H9 (cell line): ENCODE measurements at regions not wholly inside any gene's neighbourhood (a gene's known extent, or its start where the extent isn't known, plus 50 kb on each side); places are given as distances from the start of the nearest gene placed in this dataset.

Source experiments
- DNase-seq: peaks from one replicate; pipeline ENCODE4 v3.0.0-alpha.2; 2017
- H2AFZ ChIP-seq: one replicate; pipeline ENCODE4 v1.6.1; 2013; ENCODE audit warnings: mild to moderate bottlenecking, low read length, control low read depth, moderate library complexity
- H2AK5ac ChIP-seq: 2 replicates; pipeline ENCODE4 v1.6.1; 2013; ENCODE audit warnings: low read length, control low read depth, mixed read lengths; ENCODE audit not compliant: insufficient read length
- H2BK120ac ChIP-seq: one replicate; pipeline ENCODE4 v1.6.1; 2013; ENCODE audit warnings: low read depth, mild to moderate bottlenecking, low read length, control low read depth, inconsistent platforms; ENCODE audit not compliant: poor library complexity, severe bottlenecking
- H2BK12ac ChIP-seq: 2 replicates; pipeline ENCODE4 v1.6.1; 2013; ENCODE audit warnings: low read length, control low read depth, mixed read lengths, low read depth; ENCODE audit not compliant: insufficient read length
- H2BK15ac ChIP-seq: 2 replicates; pipeline ENCODE4 v1.6.1; 2013; ENCODE audit warnings: low read depth, low read length, control low read depth
- H2BK20ac ChIP-seq: one replicate; pipeline ENCODE4 v1.6.1; 2013; ENCODE audit warnings: low read depth, mild to moderate bottlenecking, low read length, control low read depth, inconsistent platforms; ENCODE audit not compliant: poor library complexity, severe bottlenecking
- H2BK5ac ChIP-seq: 2 replicates; pipeline ENCODE4 v1.6.1; 2013; ENCODE audit warnings: low read length, control low read depth, mixed read lengths; ENCODE audit not compliant: insufficient read length
- H3K14ac ChIP-seq: 2 replicates; pipeline ENCODE4 v1.6.1; 2013; ENCODE audit warnings: low read length, control low read depth; ENCODE audit not compliant: insufficient read depth
- H3K18ac ChIP-seq: 2 replicates; pipeline ENCODE4 v1.6.1; 2013; ENCODE audit warnings: low read depth, mild to moderate bottlenecking, mixed read lengths, low read length, control low read depth; ENCODE audit not compliant: insufficient read length
- H3K23ac ChIP-seq: 2 replicates; pipeline ENCODE4 v1.6.1; 2013; ENCODE audit warnings: low read length, control low read depth, mixed read lengths, low read depth; ENCODE audit not compliant: insufficient read length
- H3K23me2 ChIP-seq: 2 replicates; pipeline ENCODE4 v1.6.1; 2013; ENCODE audit warnings: low read depth, mild to moderate bottlenecking, mixed read lengths, low read length, control low read depth; ENCODE audit not compliant: insufficient read length, poor library complexity, severe bottlenecking
- H3K27ac ChIP-seq: 2 replicates; pipeline ENCODE4 v1.5.1; 2013; ENCODE audit warnings: low read length, control low read depth, mixed read lengths, low read depth; ENCODE audit not compliant: insufficient read length
- H3K27me3 ChIP-seq: 2 replicates; pipeline ENCODE4 v1.6.1; 2013; ENCODE audit warnings: low read length, control low read depth, inconsistent platforms; ENCODE audit not compliant: insufficient read depth
- H3K4ac ChIP-seq: 2 replicates; pipeline ENCODE4 v1.6.1; 2013; ENCODE audit warnings: low read depth, mild to moderate bottlenecking, control low read depth, inconsistent platforms, low read length, moderate library complexity
- H3K4me1 ChIP-seq: 2 replicates; pipeline ENCODE4 v1.6.1; 2013; ENCODE audit warnings: low read length, control low read depth, inconsistent platforms; ENCODE audit not compliant: insufficient read depth
- H3K4me2 ChIP-seq: 2 replicates; pipeline ENCODE4 v1.6.1; 2013; ENCODE audit warnings: low read length, control low read depth, mixed read lengths; ENCODE audit not compliant: insufficient read length, insufficient read depth
- H3K56ac ChIP-seq: 2 replicates; pipeline ENCODE4 v1.6.1; 2013; ENCODE audit warnings: low read depth, mild to moderate bottlenecking, mixed read lengths, low read length, control low read depth; ENCODE audit not compliant: insufficient read length
- H3K79me1 ChIP-seq: 2 replicates; pipeline ENCODE4 v1.6.1; 2013; ENCODE audit warnings: low read depth, mild to moderate bottlenecking, moderate library complexity, low read length, control low read depth, inconsistent platforms; ENCODE audit not compliant: insufficient read depth, poor library complexity, severe bottlenecking
- H3K79me2 ChIP-seq: 2 replicates; pipeline ENCODE4 v1.6.1; 2013; ENCODE audit warnings: low read length, control low read depth, inconsistent platforms; ENCODE audit not compliant: insufficient read depth
- H3K9ac ChIP-seq: 2 replicates; pipeline ENCODE4 v1.6.1; 2013; ENCODE audit warnings: low read length, control low read depth, mixed read lengths; ENCODE audit not compliant: insufficient read length; ENCODE audit errors: extremely low read depth
- H3K9me3 ChIP-seq: one replicate; pipeline ENCODE4 v1.6.1; 2013; ENCODE audit warnings: low read depth, low read length, inconsistent platforms; ENCODE audit not compliant: control insufficient read depth
- H3T11ph ChIP-seq: one replicate; pipeline ENCODE4 v1.6.1; 2013; ENCODE audit warnings: mild to moderate bottlenecking, low read length, control low read depth, inconsistent platforms
- H4K20me1 ChIP-seq: one replicate; pipeline ENCODE4 v1.6.1; 2013; ENCODE audit not compliant: control insufficient read depth, insufficient read length, insufficient read depth
- H4K5ac ChIP-seq: 2 replicates; pipeline ENCODE4 v1.6.1; 2013; ENCODE audit warnings: low read depth, mild to moderate bottlenecking, mixed read lengths, low read length, control low read depth; ENCODE audit not compliant: insufficient read length
- H4K8ac ChIP-seq: replicated peaks from 2 replicates; pipeline ENCODE4 v1.6.1; 2013; ENCODE audit warnings: low read length, control low read depth, mixed read lengths, low read depth; ENCODE audit not compliant: insufficient read length
- H4K91ac ChIP-seq: 2 replicates; pipeline ENCODE4 v1.6.1; 2013; ENCODE audit warnings: low read depth, mild to moderate bottlenecking, moderate library complexity, mixed read lengths, low read length, control low read depth; ENCODE audit not compliant: insufficient read length
- H3K27ac Mint-ChIP-seq, 3 experiments: 2 replicates in 2 of 3; 3 replicates in 1 of 3; pipeline ENCODE4 v1.8.0; 2020 to 2021; ENCODE audit warnings: mixed read lengths in 3 of 3, mild to moderate bottlenecking in 1 of 3, moderate library complexity in 1 of 3
- H3K27me3 Mint-ChIP-seq: 2 replicates; pipeline ENCODE4 v1.8.0; 2021; ENCODE audit warnings: low read depth, mild to moderate bottlenecking, moderate library complexity, mixed read lengths
- H3K36me3 Mint-ChIP-seq, 3 experiments: 2 replicates in 2 of 3; 3 replicates in 1 of 3; pipeline ENCODE4 v1.8.0; 2020 to 2021; ENCODE audit warnings: low read depth in 3 of 3, mixed read lengths in 3 of 3; ENCODE audit not compliant: insufficient read depth in 1 of 3
- H3K4me1 Mint-ChIP-seq, 2 experiments: 2 replicates each; pipeline ENCODE4 v1.8.0; 2020; ENCODE audit warnings: mixed read lengths in 2 of 2
- H3K4me3 Mint-ChIP-seq, 2 experiments: 2 replicates in 1 of 2; 3 replicates in 1 of 2; pipeline ENCODE4 v1.8.0; 2020 to 2021; ENCODE audit warnings: mild to moderate bottlenecking in 2 of 2, mixed read lengths in 2 of 2, moderate library complexity in 1 of 2
- H3K9me3 Mint-ChIP-seq, 2 experiments: 2 replicates in 1 of 2; 3 replicates in 1 of 2; pipeline ENCODE4 v1.8.0; 2020; ENCODE audit warnings: mild to moderate bottlenecking in 2 of 2, mixed read lengths in 2 of 2, moderate library complexity in 1 of 2
- WGBS: extraction: QIAGEN DNeasy Blood & Tissue Kit; methylation state at CpG from one replicate; pipeline ENCODE4 v1.1.7; 2013; ENCODE audit warnings: missing lambda C conversion rate, low lambda C conversion rate, mixed read lengths; ENCODE audit not compliant: insufficient read length; ENCODE audit errors: extremely low coverage; 5-methylcytosine and 5-hydroxymethylcytosine counted together
- TF ChIP-seq, protein P1 (sequence below): fragments of 200-600 bp; sonication (generic); conservative IDR thresholded peaks from 3 replicates; pipeline ENCODE4 v1.8.0; 2021; ENCODE audit warnings: antibody characterized with exemption, mild to moderate bottlenecking

DNA sequence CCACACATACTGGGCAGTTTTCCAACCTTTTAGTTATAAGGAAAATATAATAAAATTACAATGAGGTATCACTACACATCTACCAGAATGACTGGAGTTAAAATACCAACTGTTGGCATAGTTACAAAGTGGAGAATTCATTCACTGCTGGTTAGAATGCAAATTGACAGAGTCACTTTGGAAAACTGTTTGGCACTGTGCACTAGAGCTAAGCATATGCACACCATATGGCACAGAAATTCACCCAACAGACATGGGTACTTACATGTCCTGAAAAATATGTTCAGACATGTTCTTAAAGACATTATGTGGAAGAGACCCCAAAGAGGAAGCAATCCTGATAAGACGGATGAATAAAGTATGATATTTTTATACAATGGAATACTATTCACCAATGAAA, 686.1 kb upstream of the RAB6C start:
- Mint-ChIP-seq H3K9me3 (peaks cover 5 to 7% of the 10 kb centered on the region in 2 experiments; a peak in 3 of 5 replicates), H3K36me3 (no peaks in the 10 kb centered on the region), H3K4me1 (no peaks in the 10 kb centered on the region), H3K4me3 (no peak overlapping the region), H3K27ac (no peak overlapping the region), H3K27me3 (peaks cover 3% of the 10 kb centered on the region)
- Histone ChIP-seq H4K91ac (no peak overlapping the region), H2BK12ac (no peak overlapping the region), H3K56ac (no peak overlapping the region), H3K18ac (no peak overlapping the region), H3K14ac (no peak overlapping the region), H2BK5ac (no peak overlapping the region), H3K27ac (no peak overlapping the region), H4K8ac (no peak overlapping the region), H3K9ac (no peak overlapping the region), H3K4ac (no peak overlapping the region), H2BK20ac (no peak overlapping the region), H4K20me1 (no peaks in the 10 kb centered on the region), H3K27me3 (no peaks in the 10 kb centered on the region), H3K4me2 (no peak overlapping the region), H3K9me3 (no peaks in the 10 kb centered on the region), H2BK15ac (no peak overlapping the region), H3K23ac (no peak overlapping the region), H3K23me2 (no peaks in the 10 kb centered on the region), H4K5ac (no peak overlapping the region), H3K4me1 (no peaks in the 10 kb centered on the region), H2AK5ac (no peak overlapping the region), H3T11ph (no peak overlapping the region), H3K79me2 (no peaks in the 10 kb centered on the region), H3K79me1 (no peaks in the 10 kb centered on the region), H2BK120ac (no peak overlapping the region), H2AFZ (no peak overlapping the region)
- no CpG with 5 or more reads among the region's 1 CpG for WGBS
- no peak for DNase-seq
- TF ChIP-seq, protein P1, sequence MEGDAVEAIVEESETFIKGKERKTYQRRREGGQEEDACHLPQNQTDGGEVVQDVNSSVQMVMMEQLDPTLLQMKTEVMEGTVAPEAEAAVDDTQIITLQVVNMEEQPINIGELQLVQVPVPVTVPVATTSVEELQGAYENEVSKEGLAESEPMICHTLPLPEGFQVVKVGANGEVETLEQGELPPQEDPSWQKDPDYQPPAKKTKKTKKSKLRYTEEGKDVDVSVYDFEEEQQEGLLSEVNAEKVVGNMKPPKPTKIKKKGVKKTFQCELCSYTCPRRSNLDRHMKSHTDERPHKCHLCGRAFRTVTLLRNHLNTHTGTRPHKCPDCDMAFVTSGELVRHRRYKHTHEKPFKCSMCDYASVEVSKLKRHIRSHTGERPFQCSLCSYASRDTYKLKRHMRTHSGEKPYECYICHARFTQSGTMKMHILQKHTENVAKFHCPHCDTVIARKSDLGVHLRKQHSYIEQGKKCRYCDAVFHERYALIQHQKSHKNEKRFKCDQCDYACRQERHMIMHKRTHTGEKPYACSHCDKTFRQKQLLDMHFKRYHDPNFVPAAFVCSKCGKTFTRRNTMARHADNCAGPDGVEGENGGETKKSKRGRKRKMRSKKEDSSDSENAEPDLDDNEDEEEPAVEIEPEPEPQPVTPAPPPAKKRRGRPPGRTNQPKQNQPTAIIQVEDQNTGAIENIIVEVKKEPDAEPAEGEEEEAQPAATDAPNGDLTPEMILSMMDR: no peak
